ENCODE measurements at regions not wholly inside any gene's neighbourhood (a gene's known extent, or its start where the extent isn't known, plus 50 kb on each side); places are given as distances from the start of the nearest gene placed in this dataset.

DNA sequence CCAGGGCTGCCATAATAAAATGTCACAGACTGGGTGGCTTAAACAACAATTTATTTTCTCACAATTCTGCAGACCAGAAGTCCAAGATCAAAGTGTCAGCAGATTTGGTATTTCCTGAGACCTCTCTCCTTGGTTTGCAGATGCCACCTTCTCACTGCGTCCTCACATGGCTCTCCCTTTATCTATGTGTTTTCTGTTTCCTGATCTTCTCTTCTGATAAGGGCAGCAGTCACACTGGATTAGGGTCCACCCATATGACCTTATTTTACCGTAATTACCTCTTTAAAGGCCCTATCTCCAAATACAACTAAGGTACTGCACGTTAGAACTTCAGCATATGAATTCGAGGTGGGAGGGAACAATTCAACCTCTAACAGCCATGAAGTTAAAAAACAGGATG is 238.9 kb upstream of the API5 start:
- no peak overlapping the region for H3K4me2 ChIP-seq (ENCODE audit: low read length)
- H3K4me1 ChIP-seq (ENCODE audit: insufficient read depth, low read length, poor library complexity, severe bottlenecking), result no peaks in the 10 kb centered on the region
- no peaks in the 10 kb centered on the region for H3K36me3 ChIP-seq (ENCODE audit: insufficient read depth, low read length)
- no peaks in the 10 kb centered on the region for H3K9me2 ChIP-seq (ENCODE audit: insufficient read depth, low read length)
- H3K27ac ChIP-seq (ENCODE audit: low read depth, low read length, poor library complexity, severe bottlenecking), result no peak overlapping the region
- H3K79me2 ChIP-seq (ENCODE audit: insufficient read depth, low read depth, low read length), result no peaks in the 10 kb centered on the region
- BruUV-seq (replicated peaks), result no TSS peak
- H3K4me3 ChIP-seq (ENCODE audit: low read depth, low read length, poor library complexity, severe bottlenecking), result no peak overlapping the region
- POLR2A ChIA-PET, result no interaction called here
- DNase-seq (ENCODE audit: low spot score), result no peak
- intact Hi-C loops (cut with micrococcal nuclease; ENCODE audit: unreplicated experiment), result no loop called here
- no peaks in the 10 kb centered on the region for H4K20me1 ChIP-seq (ENCODE audit: insufficient read depth, low read length)
- CTCF ChIA-PET (ENCODE audit: unreplicated experiment), result no interaction called here
- TF ChIP-seq, protein P1, sequence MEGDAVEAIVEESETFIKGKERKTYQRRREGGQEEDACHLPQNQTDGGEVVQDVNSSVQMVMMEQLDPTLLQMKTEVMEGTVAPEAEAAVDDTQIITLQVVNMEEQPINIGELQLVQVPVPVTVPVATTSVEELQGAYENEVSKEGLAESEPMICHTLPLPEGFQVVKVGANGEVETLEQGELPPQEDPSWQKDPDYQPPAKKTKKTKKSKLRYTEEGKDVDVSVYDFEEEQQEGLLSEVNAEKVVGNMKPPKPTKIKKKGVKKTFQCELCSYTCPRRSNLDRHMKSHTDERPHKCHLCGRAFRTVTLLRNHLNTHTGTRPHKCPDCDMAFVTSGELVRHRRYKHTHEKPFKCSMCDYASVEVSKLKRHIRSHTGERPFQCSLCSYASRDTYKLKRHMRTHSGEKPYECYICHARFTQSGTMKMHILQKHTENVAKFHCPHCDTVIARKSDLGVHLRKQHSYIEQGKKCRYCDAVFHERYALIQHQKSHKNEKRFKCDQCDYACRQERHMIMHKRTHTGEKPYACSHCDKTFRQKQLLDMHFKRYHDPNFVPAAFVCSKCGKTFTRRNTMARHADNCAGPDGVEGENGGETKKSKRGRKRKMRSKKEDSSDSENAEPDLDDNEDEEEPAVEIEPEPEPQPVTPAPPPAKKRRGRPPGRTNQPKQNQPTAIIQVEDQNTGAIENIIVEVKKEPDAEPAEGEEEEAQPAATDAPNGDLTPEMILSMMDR (conservative IDR thresholded peaks at IDR 0.05; ENCODE audit: low read length), result no peak
- TF ChIP-seq EZH2phosphoT487 (IDR thresholded peaks at IDR 0.05; ENCODE audit: borderline replicate concordance, low read depth, low read length), result no peak
- no peak overlapping the region for H2AFZ ChIP-seq (ENCODE audit: low read length)
- no peaks in the 10 kb centered on the region for H3K9me3 ChIP-seq (ENCODE audit: low read length)

DNA sequence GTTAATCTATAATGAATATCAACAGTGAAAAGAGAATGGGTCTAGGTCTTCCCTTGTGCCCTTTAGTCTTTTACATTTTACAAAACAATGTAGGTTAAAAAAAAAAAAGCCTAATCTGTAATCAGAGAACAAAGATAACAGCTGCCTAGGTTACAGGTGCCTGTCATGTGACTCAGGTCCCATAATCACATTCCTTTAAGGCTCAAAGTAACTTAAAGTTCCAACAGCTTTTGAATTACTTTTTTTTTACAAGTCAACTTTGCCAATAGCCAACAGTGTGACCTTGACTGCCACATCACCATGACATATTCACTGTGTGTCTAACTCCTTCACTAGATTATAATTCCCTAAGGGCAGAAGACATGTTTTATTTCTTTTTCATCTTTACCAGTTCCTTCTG is 237.0 kb upstream of the API5 start:
- no peaks in the 10 kb centered on the region for H3K9me2 ChIP-seq (ENCODE audit: insufficient read depth, low read length)
- no TSS peak for BruUV-seq (replicated peaks)
- H4K20me1 ChIP-seq (ENCODE audit: insufficient read depth, low read length), result no peaks in the 10 kb centered on the region
- H3K4me3 ChIP-seq (ENCODE audit: low read depth, low read length, poor library complexity, severe bottlenecking), result no peak overlapping the region
- CTCF ChIA-PET (ENCODE audit: unreplicated experiment), result no interaction called here
- no peak overlapping the region for H3K27ac ChIP-seq (ENCODE audit: low read depth, low read length, poor library complexity, severe bottlenecking)
- no peak for DNase-seq (ENCODE audit: low spot score)
- H3K36me3 ChIP-seq (ENCODE audit: insufficient read depth, low read length), result no peaks in the 10 kb centered on the region
- no peaks in the 10 kb centered on the region for H3K79me2 ChIP-seq (ENCODE audit: insufficient read depth, low read depth, low read length)
- POLR2A ChIA-PET, result interaction anchor here (1.0 kb wide), 1 partner anchor 12 kb away, joined by 3 read pairs; no protein-coding TSS in a partner anchor
- H3K4me1 ChIP-seq (ENCODE audit: insufficient read depth, low read length, poor library complexity, severe bottlenecking), result no peaks in the 10 kb centered on the region
- TF ChIP-seq EZH2phosphoT487 (IDR thresholded peaks at IDR 0.05; ENCODE audit: borderline replicate concordance, low read depth, low read length), result no peak
- TF ChIP-seq, protein P1 (conservative IDR thresholded peaks at IDR 0.05; ENCODE audit: low read length), result no peak
- no peak overlapping the region for H2AFZ ChIP-seq (ENCODE audit: low read length)
- no peaks in the 10 kb centered on the region for H3K9me3 ChIP-seq (ENCODE audit: low read length)
- no peak overlapping the region for H3K4me2 ChIP-seq (ENCODE audit: low read length)
- intact Hi-C loops (cut with micrococcal nuclease; ENCODE audit: unreplicated experiment), result no loop called here

DNA sequence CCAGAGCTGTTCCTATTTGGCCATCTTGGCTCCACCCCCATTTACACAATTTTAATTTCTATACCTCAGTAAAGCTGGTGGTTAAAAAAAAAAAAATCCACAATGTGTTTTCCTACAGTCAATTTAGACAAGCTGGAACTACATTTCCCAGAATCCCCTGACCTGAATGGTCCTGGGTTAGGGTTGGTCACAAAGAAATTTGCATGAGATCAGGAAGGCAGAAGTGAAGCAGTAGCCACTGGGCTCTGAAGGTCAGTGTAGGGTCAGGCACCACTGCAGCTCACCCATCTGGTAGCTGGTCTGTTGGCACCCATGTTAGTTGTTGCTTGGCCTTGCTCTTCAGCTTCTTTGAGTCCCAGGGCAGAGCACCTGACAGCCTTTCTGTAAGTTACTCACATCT is 210.7 kb upstream of the API5 start:
- DNase-seq (ENCODE audit: low spot score), result no peak
- H3K27ac ChIP-seq (ENCODE audit: low read depth, low read length, poor library complexity, severe bottlenecking), result no peak overlapping the region
- ChIA-PET CTCF (ENCODE audit: unreplicated experiment) (no interaction called here), POLR2A (no interaction called here)
- H3K79me2 ChIP-seq (ENCODE audit: insufficient read depth, low read depth, low read length), result no peaks in the 10 kb centered on the region
- no peaks in the 10 kb centered on the region for H3K4me1 ChIP-seq (ENCODE audit: insufficient read depth, low read length, poor library complexity, severe bottlenecking)
- H4K20me1 ChIP-seq (ENCODE audit: insufficient read depth, low read length), result no peaks in the 10 kb centered on the region
- no peaks in the 10 kb centered on the region for H3K9me3 ChIP-seq (ENCODE audit: low read length)
- H3K36me3 ChIP-seq (ENCODE audit: insufficient read depth, low read length), result no peaks in the 10 kb centered on the region
- H3K4me2 ChIP-seq (ENCODE audit: low read length), result no peak overlapping the region
- no peak overlapping the region for H2AFZ ChIP-seq (ENCODE audit: low read length)
- no peaks in the 10 kb centered on the region for H3K9me2 ChIP-seq (ENCODE audit: insufficient read depth, low read length)
- TF ChIP-seq, protein P1 (conservative IDR thresholded peaks at IDR 0.05; ENCODE audit: low read length), result no peak
- no peak for TF ChIP-seq EZH2phosphoT487 (IDR thresholded peaks at IDR 0.05; ENCODE audit: borderline replicate concordance, low read depth, low read length)
- no TSS peak for BruUV-seq (replicated peaks)
- intact Hi-C loops (cut with micrococcal nuclease; ENCODE audit: unreplicated experiment), result no loop called here
- no peak overlapping the region for H3K4me3 ChIP-seq (ENCODE audit: low read depth, low read length, poor library complexity, severe bottlenecking)

Data from OCI-LY7 (cell line).